CD4-positive, alpha-beta T cell treated with Interleukin-6 at 100 ng/mL for 8 hours (primary cell): ENCODE measurements at regions not wholly inside any gene's neighbourhood (a gene's known extent, or its start where the extent isn't known, plus 50 kb on each side); places are given as distances from the start of the nearest gene placed in this dataset.

Source experiments
- DNase-seq: peaks from one replicate; pipeline ENCODE4 v3.0.0-alpha.2; 2020; ENCODE audit warnings: mixed read lengths, low spot score

DNA sequence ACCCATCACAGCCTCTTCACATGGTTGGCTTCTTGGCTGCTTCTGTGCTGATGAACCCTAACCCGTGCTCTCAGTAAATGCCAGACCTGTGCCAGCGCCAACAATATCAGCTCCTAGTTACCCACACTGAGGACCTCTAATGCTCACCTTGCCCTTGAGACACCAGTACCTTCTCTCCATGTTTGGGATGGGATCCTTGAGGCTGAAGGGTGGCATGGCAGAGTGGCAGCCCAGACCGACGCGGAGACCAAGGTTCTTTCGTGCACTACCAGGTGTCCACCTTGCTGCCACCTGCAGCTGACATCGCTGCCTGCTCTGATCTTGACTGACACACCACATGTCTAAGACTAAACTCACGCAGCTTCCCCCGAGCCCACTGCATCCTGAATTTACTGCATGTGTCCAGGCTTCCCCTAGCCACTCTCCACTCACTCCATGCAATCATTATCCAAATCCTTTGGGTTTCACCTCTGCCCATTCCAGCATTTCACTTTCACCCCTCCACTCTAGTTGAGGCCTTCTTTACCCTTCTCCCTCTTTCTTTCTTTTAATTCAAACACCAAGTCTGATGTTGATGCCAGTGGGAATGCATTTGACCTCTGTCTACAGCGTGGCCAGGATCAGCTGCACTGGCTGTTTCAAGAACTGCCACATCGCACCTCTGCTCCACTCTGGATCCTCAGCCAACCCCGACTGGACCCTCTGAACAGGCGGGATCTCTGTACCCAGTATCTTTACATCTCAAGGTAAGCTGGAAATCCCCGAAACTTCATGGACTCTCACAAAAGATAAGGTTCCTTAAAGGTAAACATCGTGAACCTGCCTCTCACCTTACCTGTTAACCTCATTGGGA is 294.9 kb downstream of the GLRX3 start:
- DNase-seq, result no peak

DNA sequence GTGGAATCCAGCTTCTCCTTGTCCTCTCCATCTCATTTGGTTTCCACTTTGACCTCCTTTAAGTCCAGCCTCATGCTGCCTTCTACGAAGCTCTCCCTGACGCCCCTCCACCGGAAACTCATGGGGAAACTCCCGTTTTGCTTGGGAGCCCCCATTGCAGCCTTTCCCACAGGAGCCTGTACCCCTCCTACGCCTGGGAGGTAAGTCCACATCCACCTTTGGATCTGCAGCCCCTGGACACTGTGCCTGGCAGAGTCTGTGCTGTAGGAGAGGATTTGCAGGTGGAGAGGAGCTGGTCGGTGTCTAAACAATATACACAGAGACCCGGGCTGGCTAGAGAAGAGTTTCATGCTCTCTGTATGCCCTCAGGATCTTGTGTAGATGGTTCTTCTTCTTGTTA is 296.1 kb downstream of the GLRX3 start:
- no peak for DNase-seq

GRCh38 chr10:130432850-130433249 is 296.7 kb downstream of the GLRX3 start:
- no peak for DNase-seq

- DNase-seq, result no peak
These were observed 298.5 kb downstream of the GLRX3 start for GRCh38 chr10:130434446-130435385.

DNA sequence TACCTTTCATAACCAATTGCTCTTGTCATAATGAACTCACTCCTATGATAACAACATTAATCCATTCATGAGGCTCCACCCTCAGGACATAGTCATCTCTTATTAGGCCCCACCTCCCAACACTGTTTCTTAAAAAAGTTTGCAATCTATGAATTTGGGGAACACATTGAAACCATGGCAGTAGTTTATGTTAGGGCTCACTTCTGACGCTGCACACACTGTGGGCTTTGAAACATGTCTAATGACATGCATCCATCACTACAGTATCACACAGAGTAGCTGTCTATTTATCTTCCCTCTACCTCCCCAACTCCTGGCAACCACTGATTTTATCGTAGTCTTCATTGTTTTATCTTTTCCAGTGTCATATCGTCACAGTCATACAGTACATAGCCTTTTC is 299.8 kb downstream of the GLRX3 start:
- DNase-seq, result no peak

DNA sequence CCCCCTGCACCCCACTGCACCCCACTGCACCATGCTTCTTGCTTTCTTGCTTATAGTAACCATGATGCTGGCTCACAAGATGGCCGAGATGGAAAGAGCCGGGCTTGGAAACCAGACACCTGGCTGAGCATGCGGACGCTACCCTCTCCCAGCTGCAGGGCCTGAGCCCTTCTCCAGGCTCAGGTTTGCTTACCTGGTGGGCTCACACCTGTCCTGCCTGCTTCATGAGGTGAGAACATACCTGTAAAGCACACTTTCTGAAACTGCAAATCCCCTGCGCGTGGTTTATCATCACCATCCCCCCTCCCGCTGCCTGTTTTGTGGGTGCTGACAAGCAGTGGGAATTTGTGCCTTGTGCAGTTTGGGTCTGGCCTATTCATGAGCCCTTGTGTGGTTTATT is 302.7 kb downstream of the GLRX3 start:
- no peak for DNase-seq

GRCh38 chr10:130439766-130440165 is 303.6 kb downstream of the GLRX3 start:
- no peak for DNase-seq

DNA sequence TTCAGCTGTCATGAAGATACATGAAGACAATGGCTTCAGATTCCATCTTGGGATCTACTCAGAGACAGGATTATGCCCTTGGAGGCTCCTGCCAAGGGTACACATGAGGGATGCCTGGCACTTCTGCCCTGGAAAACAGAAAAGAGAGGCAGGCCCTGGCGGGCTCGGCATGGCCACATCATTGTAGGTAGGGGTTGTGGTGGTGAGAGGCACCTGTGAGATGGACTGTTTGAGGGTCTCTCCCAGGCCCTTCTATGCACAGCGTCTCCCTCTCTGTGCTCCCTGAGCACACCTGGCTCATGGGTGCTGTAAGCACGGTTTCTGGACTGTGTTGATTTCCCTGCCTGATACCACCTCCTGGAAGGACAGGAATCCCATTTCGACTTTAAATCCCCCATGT is 304.3 kb downstream of the GLRX3 start:
- no peak for DNase-seq

DNA sequence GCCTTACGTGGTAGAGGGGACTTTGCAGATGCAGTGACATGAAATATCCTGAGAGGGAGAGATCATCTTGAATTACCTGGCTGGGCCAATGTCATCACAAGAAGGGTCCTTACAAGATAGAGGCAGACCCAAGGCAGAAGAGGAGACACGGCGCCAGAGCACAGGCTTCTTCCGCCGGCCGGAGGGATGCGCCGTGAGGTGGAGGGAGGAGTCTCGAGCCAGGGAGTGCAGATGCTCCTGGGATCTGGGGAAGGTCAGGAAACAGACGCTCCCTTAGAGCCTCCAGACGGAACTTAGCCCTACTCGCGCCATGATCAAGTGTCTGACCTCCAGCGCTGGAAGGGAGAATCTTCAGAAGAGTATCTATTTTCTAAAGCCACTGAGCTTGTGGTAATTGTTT is 304.8 kb downstream of the GLRX3 start:
- DNase-seq, result no peak

DNA sequence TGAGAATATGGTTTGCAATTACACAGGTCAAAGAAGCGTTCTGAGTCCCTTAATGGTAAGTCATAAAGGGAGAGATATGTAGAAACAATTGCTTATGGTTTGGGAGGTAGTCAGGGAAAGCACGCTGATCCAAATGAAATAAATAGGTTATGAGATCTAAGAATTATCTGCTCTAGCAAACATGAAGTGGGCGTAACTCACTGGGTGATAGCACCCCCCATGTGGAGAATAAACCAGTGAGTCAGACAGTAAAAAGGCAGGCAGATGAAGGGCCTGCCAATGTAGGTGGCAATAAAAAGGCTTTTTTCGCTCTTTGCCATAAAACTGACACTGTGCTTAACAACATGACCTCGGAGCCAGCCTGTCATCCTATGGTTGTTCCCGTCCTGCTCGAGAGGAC is 306.9 kb downstream of the GLRX3 start:
- DNase-seq, result no peak

- no peak for DNase-seq
These were observed 317.0 kb downstream of the GLRX3 start for GRCh38 chr10:130453036-130453720.

- DNase-seq, result no peak
These were observed 317.7 kb downstream of the GLRX3 start for GRCh38 chr10:130453721-130454542.

- DNase-seq, result no peak
These were observed 318.4 kb downstream of the GLRX3 start for GRCh38 chr10:130454543-130455000.

DNA sequence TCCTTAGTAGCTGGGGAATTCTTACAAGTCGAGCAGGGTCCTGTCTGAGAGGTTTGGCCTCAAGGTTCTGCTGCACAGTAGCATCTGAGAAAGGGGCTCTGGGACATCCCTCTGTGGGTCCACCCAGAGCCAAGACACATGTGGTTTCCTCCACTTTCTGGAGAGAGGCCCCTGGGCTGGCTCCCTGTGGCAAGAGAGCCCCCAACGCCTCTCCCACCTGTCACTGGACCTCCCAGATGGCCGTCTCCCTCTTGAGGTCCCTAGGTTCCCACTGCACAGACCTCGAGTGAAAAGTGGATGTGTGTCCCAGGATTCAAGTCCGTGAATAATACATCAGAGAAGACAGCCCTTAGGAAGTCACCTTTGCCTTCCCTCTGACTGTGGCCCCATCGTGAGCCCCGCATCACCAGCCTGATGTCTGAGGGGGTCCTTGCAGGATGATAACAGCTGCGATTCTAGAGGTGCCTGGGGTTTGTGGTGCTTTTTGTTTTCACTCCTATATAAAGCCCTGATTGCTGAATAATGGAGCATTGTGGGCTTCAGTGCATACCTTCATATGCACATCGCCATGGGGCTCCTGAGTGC is 319.0 kb downstream of the GLRX3 start:
- DNase-seq, result no peak

GRCh38 chr10:130455791-130456190 is 319.6 kb downstream of the GLRX3 start:
- DNase-seq, result no peak

GRCh38 chr10:130456616-130457015 is 320.4 kb downstream of the GLRX3 start:
- DNase-seq, result no peak

DNA sequence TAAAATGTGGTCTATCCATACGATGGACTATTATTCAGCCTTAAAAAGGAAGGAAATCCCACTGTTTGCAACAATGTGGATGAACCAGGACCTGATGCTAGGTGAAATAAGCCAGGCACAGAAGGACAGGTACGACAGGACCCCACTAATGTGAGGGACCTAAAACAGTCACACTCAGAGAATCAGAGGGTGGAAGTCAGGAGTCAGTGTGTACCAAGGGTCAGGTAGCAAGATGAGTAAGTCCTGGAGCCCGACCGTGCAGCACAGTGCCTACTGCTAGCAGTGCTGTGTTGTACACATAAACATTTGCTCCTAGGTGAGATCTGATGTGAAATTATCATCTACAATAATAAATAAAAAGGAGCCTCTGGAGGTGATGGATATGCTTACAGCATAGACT is 322.3 kb downstream of the GLRX3 start:
- no peak for DNase-seq

DNA sequence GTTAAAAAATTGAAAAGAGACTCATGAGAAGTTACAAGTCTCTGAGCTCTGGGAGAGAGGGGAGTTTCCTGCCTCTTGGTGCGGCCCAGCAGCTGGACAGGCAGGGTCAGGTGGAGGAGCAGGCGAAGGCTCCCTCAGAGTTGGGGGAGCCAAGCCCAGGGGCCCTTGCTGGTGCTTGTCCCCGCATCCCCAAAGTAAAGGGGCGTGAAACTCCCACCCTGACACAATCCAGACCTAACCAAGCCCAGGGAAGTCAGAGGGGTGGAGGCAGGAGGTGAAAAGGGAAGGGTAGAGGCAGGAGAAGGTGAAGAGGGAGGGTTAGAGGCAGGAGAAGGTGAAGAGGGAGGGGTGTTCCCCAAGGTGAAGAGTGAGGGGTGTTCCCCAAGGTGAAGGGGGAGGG is 322.8 kb downstream of the GLRX3 start:
- DNase-seq, result no peak

GRCh38 chr10:130459851-130460490 is 323.8 kb downstream of the GLRX3 start:
- no peak for DNase-seq

DNA sequence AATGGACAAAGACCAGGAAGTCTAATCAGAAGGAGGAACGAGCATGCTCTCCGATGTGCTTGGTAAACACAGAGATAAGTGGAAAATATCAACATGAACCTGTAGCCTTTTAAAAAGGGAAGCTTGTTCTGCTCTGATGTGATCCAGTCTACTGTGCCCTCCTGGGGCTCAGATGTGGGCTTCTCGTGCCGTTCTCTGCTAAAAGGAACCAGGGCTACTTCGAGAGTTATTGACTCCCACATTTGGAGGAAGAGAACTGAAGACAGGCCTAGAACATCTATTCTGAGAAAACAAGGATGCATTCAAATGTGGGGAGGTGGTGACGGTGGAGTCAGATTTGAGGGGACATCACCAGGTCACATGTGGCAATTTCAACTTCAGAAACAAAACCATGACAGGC is 325.4 kb downstream of the GLRX3 start:
- DNase-seq, result no peak
